Body of pancreas (tissue), 4 donors: ENCODE measurements at regions not wholly inside any gene's neighbourhood (a gene's known extent, or its start where the extent isn't known, plus 50 kb on each side); places are given as distances from the start of the nearest gene placed in this dataset.

ENCODE experiments used
- CTCF ChIP-seq, 7 experiments: fragments of 450-650 bp in 4 of 7; fragments of 200-600 bp in 3 of 7; sonication (generic) in 3 of 7; IDR thresholded peaks; one replicate each; pipeline ENCODE4 v1.5.1; 2016 to 2019; ENCODE audit warnings: antibody characterized with exemption in 7 of 7
- POLR2A ChIP-seq, 3 donors: fragments of 450-650 bp; IDR thresholded peaks; one replicate each; pipeline ENCODE4 v1.6.1; 2016; ENCODE audit warnings: antibody characterized with exemption in 3 of 3, mild to moderate bottlenecking in 2 of 3

GRCh38 chr10:10780746-10781145 is 236.9 kb upstream of the CELF2 start:
- TF ChIP-seq CTCF (IDR thresholded peaks at IDR 0.05) (no peak), POLR2A (IDR thresholded peaks at IDR 0.05) (no peak)
